ENCODE measurements at regions not wholly inside any gene's neighbourhood (a gene's known extent, or its start where the extent isn't known, plus 50 kb on each side); places are given as distances from the start of the nearest gene placed in this dataset.

DNA sequence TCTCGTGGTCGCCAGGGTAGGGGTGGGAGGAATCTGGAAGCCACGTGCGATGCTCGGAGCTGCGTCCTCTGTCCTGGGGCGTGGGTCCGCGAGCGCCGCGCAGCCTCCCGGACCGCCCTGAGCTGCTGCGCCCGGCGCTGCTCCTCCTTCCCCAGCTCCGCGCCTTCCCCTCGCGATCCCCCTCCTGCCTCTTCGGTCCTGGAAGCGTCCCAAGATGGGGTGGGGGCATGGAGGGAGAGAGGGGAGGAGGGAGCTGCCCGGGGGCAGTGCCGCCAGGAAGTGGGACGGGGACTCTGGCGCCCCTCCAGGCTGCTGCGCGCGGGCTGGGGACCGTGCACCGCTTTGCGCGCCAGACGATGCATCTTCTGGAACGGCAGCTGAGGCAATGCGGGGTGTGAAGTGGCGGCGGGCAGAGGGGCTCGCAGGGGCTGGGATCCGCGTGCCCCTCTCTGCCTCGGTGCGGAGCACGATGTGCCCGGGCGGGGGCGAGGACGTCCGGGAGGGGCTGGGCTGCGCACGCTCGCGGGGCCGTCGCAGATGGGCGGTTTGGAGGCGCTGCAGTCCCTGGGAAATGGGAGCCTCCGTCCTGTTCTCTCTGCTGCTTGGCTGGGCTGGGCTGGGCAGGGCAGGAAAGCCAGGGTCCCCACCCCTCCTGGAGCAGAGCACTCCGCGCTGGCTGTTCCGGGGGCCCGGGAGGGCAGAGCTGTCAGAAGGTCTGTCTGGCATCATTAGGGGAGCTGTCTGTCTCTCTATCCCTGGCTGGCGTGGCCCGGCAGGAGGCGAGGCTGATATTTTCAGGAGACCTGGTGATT is 388.0 kb downstream of the SEC14L1 start:
- DNase-seq (ENCODE audit: low read depth in 1 of 2, low spot score in 2 of 2) (peak in 1 of 2 experiments; percentile 84), FAIRE-seq (no peak)
- 3% methylated on average over 37 of the region's 66 CpGs; no CpG with 5 or more reads in 1 of the 2 experiments for WGBS, 2 experiments (ENCODE audit: extremely low coverage in 1 of 2, insufficient coverage in 1 of 2, insufficient read length in 1 of 2, insufficient replicate concordance in 2 of 2, low coverage in 1 of 2, low lambda C conversion rate in 2 of 2, missing lambda C conversion rate in 1 of 2)
- H2AFZ ChIP-seq (ENCODE audit: low read length), result no peak overlapping the region
- peak overlapping the region; percentile 56 for H4K91ac ChIP-seq (replicated peaks; ENCODE audit: insufficient read length, low read length)
- no peak overlapping the region for H3K23ac ChIP-seq (ENCODE audit: insufficient read length)
- ChIA-PET CTCF (ENCODE audit: partially characterized antibody) (interaction anchor here (0.6 to 2.5 kb wide), 14 partner anchors 9 to 723 kb away, joined by 3 to 9 read pairs (median 4); no protein-coding TSS in a partner anchor), POLR2A (ENCODE audit: partially characterized antibody) (interaction anchor here (0.6 to 1.2 kb wide), 5 partner anchors 12 to 658 kb away, joined by 3 to 5 read pairs (median 3); partner anchors contain the start of genes AFMID and TK1)
- H2AK5ac ChIP-seq (ENCODE audit: low read depth, low read length), result no peak overlapping the region
- H3K4me2 ChIP-seq (ENCODE audit: insufficient read depth in 1 of 2, low read depth in 2 of 2, low read length in 2 of 2), result peak overlapping the region; percentile 83 to 84
- H2BK120ac ChIP-seq (replicated peaks; ENCODE audit: low read depth, low read length), result peak overlapping the region; percentile 80
- peaks cover 7 to 13% of the 10 kb centered on the region in 2 experiments; a peak in 2 of 4 replicates for H3K9me3 ChIP-seq (ENCODE audit: insufficient read depth in 2 of 2, low read depth in 1 of 2, low read length in 1 of 2)
- no peak overlapping the region; the same call in 1 of the 2 replicates for H2BK5ac ChIP-seq (ENCODE audit: low read depth, low read length)
- H3K79me1 ChIP-seq (ENCODE audit: low read depth, low read length), result no peaks in the 10 kb centered on the region
- H3K9ac ChIP-seq (replicated peaks in 1 of 4; ENCODE audit: extremely low read depth in 1 of 4, low read depth in 3 of 4, low read length in 3 of 4), result peak overlapping the region in 1 of 4 experiments; percentile 41; a peak in 2 of 7 replicates
- H3K56ac ChIP-seq (replicated peaks; ENCODE audit: insufficient read length, low read depth, low read length), result no peak overlapping the region
- H3K4me1 ChIP-seq (replicated peaks in 1 of 4; ENCODE audit: control insufficient read depth in 3 of 4, insufficient read depth in 4 of 4, low read length in 3 of 4), result peaks cover 0 to 3% (median 0%) of the 10 kb centered on the region in 4 experiments; a peak in 2 of 7 replicates
- peaks cover 9% of the 10 kb centered on the region; the same call in 1 of the 2 replicates for H3K23me2 ChIP-seq (ENCODE audit: low read depth, low read length)
- H3K18ac ChIP-seq (ENCODE audit: extremely low read depth, low read length), result peak overlapping the region; percentile 87
- no peaks in the 10 kb centered on the region for H3K36me3 ChIP-seq (ENCODE audit: control insufficient read depth in 2 of 4, insufficient read depth in 4 of 4, low read length in 3 of 4)
- no peak overlapping the region for H3K27ac ChIP-seq (ENCODE audit: low read depth, low read length)
- no peak overlapping the region for H3K14ac ChIP-seq (ENCODE audit: insufficient read length)
- H4K20me1 ChIP-seq (replicated peaks in 1 of 2; ENCODE audit: control insufficient read depth in 1 of 2, insufficient read depth in 2 of 2, low read length in 2 of 2), result no peaks in the 10 kb centered on the region
- H3K4me3 ChIP-seq (ENCODE audit: extremely low read depth in 1 of 4, insufficient read depth in 2 of 4, low read depth in 3 of 4, low read length in 4 of 4), result peak overlapping the region; percentile 57 to 64 (median 64)
- peak overlapping the region; percentile 23; the same call in 1 of the 2 replicates for H2BK12ac ChIP-seq (ENCODE audit: low read depth, low read length)
- no peaks in the 10 kb centered on the region for H3K79me2 ChIP-seq (ENCODE audit: control insufficient read depth in 1 of 2, insufficient read depth in 2 of 2, low read length in 2 of 2)
- peaks cover 0 to 24% (median 20%) of the 10 kb centered on the region in 4 experiments; a peak in 6 of 7 replicates for H3K27me3 ChIP-seq (replicated peaks in 1 of 4; ENCODE audit: control insufficient read depth in 3 of 4, extremely low read depth in 1 of 4, insufficient read depth in 3 of 4, low read length in 3 of 4)
- peak overlapping the region; percentile 8; the same call in 1 of the 2 replicates for H4K8ac ChIP-seq (ENCODE audit: extremely low read depth, insufficient read depth, low read length)
- no peak overlapping the region for H4K5ac ChIP-seq (ENCODE audit: insufficient read length, low read depth, low read length)
- no peak overlapping the region for H3K4ac ChIP-seq (replicated peaks; ENCODE audit: insufficient read length, low read depth, low read length)
- no peak overlapping the region for H2BK20ac ChIP-seq (ENCODE audit: low read length)
- no peak overlapping the region for H2BK15ac ChIP-seq (ENCODE audit: low read length)
- TF ChIP-seq CBX5 (IDR thresholded peaks at IDR 0.05; ENCODE audit: low read depth, low read length), result no peak
- no peak for TF ChIP-seq TAF7 (optimal IDR thresholded peaks at IDR 0.05; ENCODE audit: borderline replicate concordance, low read depth, low read length)
- peak; percentile 59 for TF ChIP-seq SAP30 (IDR thresholded peaks at IDR 0.05; ENCODE audit: insufficient read depth, insufficient replicate concordance, low read length)
- TF ChIP-seq, protein P1, sequence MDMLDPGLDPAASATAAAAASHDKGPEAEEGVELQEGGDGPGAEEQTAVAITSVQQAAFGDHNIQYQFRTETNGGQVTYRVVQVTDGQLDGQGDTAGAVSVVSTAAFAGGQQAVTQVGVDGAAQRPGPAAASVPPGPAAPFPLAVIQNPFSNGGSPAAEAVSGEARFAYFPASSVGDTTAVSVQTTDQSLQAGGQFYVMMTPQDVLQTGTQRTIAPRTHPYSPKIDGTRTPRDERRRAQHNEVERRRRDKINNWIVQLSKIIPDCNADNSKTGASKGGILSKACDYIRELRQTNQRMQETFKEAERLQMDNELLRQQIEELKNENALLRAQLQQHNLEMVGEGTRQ (IDR thresholded peaks at IDR 0.05; ENCODE audit: low read length), result no peak
- no peak for TF ChIP-seq KDM5A (IDR thresholded peaks at IDR 0.05; ENCODE audit: low read length)
- TF ChIP-seq, protein P2, sequence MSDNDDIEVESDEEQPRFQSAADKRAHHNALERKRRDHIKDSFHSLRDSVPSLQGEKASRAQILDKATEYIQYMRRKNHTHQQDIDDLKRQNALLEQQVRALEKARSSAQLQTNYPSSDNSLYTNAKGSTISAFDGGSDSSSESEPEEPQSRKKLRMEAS (IDR thresholded peaks at IDR 0.05), result peak; percentile 91
- TF ChIP-seq RAD21 (IDR thresholded peaks at IDR 0.05 in 1 of 2, conservative IDR thresholded peaks at IDR 0.05 in 1 of 2; ENCODE audit: low read depth in 2 of 2, low read length in 2 of 2), result peak; percentile 3 to 38; a peak in 3 of 4 replicates
- no peak for TF ChIP-seq BACH1 (IDR thresholded peaks at IDR 0.05; ENCODE audit: low read length)
